RWPE2 (cell line): ENCODE measurements at regions not wholly inside any gene's neighbourhood (a gene's known extent, or its start where the extent isn't known, plus 50 kb on each side); places are given as distances from the start of the nearest gene placed in this dataset.

Experiments used
- ATAC-seq: fragments of 200-7000 bp; cut with Tn5 transposase; 3 replicates; pipeline ENCODE4 v1.9.1; 2021; ENCODE audit warnings: low read depth
- DNase-seq: peaks from one replicate; pipeline ENCODE4 v3.0.0-alpha.2; 2020; ENCODE audit warnings: low spot score
- H3K27ac ChIP-seq: fragments of 450-650 bp; 2 replicates; pipeline ENCODE4 v1.5.1; 2017; ENCODE audit warnings: mild to moderate bottlenecking; ENCODE audit not compliant: poor library complexity, severe bottlenecking
- H3K27me3 ChIP-seq: fragments of 250-450 bp; sonication (Bioruptor Pico); 2 replicates; pipeline ENCODE4 v1.5.1; 2021; ENCODE audit warnings: mild to moderate bottlenecking, moderate library complexity; ENCODE audit not compliant: insufficient read depth, poor library complexity, severe bottlenecking
- H3K36me3 ChIP-seq: fragments of 250-450 bp; sonication (Bioruptor Pico); 2 replicates; pipeline ENCODE4 v1.5.1; 2020; ENCODE audit warnings: low read depth, mild to moderate bottlenecking, moderate library complexity
- H3K4me1 ChIP-seq: fragments of 250-450 bp; sonication (Bioruptor Pico); 2 replicates; pipeline ENCODE4 v1.5.1; 2021; ENCODE audit warnings: mild to moderate bottlenecking, moderate library complexity; ENCODE audit not compliant: insufficient read depth, poor library complexity, severe bottlenecking
- H3K4me3 ChIP-seq: fragments of 250-450 bp; sonication (Bioruptor Pico); 2 replicates; pipeline ENCODE4 v1.5.1; 2021; ENCODE audit warnings: mild to moderate bottlenecking, moderate library complexity; ENCODE audit not compliant: severe bottlenecking
- H3K9me3 ChIP-seq: fragments of 250-450 bp; sonication (Bioruptor Pico); 2 replicates; pipeline ENCODE4 v1.5.1; 2021; ENCODE audit warnings: mild to moderate bottlenecking, moderate library complexity; ENCODE audit not compliant: severe bottlenecking
- TF ChIP-seq, protein P1 (sequence below): fragments of 450-650 bp; IDR thresholded peaks from one replicate; pipeline ENCODE4 v1.5.1; 2017; ENCODE audit warnings: mild to moderate bottlenecking, moderate library complexity; ENCODE audit not compliant: poor library complexity, severe bottlenecking

DNA sequence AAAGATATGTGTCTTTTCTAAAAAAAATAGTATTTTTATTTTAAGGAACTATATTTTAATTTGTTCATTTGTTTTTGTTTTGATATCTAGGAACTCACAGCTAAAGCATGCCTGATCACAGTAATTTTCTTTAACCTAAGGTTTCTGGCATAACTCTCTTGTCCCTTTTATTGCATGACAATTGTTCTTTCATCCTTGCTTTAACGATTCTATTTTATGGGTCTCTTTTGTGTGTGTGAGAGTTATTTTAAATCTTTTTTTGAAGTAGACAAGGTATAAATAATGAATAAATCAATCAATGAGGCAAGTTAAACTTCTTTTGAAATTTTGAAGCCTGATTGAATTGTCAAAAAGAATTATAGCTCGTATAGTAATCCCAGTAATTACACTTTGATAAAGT, 747.8 kb upstream of the GOLIM4 start:
- Histone ChIP-seq H3K4me3 (no peak overlapping the region), H3K9me3 (no peaks in the 10 kb centered on the region), H3K27me3 (peaks cover 9% of the 10 kb centered on the region), H3K4me1 (no peaks in the 10 kb centered on the region), H3K27ac (no peak overlapping the region), H3K36me3 (no peaks in the 10 kb centered on the region)
- no peak for ATAC-seq
- DNase-seq, result no peak
- TF ChIP-seq, protein P1, sequence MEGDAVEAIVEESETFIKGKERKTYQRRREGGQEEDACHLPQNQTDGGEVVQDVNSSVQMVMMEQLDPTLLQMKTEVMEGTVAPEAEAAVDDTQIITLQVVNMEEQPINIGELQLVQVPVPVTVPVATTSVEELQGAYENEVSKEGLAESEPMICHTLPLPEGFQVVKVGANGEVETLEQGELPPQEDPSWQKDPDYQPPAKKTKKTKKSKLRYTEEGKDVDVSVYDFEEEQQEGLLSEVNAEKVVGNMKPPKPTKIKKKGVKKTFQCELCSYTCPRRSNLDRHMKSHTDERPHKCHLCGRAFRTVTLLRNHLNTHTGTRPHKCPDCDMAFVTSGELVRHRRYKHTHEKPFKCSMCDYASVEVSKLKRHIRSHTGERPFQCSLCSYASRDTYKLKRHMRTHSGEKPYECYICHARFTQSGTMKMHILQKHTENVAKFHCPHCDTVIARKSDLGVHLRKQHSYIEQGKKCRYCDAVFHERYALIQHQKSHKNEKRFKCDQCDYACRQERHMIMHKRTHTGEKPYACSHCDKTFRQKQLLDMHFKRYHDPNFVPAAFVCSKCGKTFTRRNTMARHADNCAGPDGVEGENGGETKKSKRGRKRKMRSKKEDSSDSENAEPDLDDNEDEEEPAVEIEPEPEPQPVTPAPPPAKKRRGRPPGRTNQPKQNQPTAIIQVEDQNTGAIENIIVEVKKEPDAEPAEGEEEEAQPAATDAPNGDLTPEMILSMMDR, result no peak

DNA sequence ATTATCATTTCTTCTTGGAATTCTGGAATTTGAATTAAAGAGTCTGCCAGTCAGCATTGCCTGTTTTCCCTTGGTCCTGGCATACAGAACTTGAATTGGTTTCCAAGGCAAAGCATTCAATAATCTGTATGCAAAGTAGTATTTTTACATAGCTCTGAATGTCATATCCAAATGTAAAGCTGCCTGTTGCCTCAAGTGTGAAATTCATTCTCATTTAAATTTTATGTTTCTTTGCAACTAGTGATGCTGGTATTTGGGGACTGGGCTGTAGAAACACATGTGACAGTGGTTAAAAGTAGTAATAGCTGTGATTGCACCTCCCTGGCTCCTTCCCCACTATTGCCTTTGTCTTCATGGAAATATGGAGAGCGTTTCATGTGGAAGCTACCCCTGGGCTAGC, 743.9 kb upstream of the GOLIM4 start:
- H3K27ac ChIP-seq, result no peak overlapping the region
- no peaks in the 10 kb centered on the region for H3K4me1 ChIP-seq
- TF ChIP-seq, protein P1, result no peak
- peaks cover 2% of the 10 kb centered on the region for H3K27me3 ChIP-seq
- DNase-seq (no peak), ATAC-seq (no peak)
- H3K9me3 ChIP-seq, result no peaks in the 10 kb centered on the region
- no peak overlapping the region for H3K4me3 ChIP-seq
- no peaks in the 10 kb centered on the region for H3K36me3 ChIP-seq

DNA sequence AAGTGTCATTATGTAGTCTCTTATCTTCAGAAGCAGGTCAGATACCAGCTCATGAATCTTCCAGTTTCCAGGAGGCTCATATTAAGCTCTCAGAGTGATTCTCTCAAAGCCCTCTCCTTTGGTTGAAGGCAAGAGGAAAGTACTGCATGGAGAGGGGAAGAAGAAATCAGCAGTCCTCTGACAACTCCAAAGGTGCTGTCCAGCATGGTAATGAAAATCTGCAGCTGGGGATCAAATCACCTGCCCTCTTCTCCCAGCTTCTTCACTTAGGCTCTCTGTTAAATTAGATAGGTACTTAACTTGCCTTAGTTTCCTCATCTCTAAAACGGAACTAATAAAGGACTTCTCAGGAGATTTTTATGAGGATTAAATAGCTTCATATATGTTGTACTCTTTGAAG, 738.8 kb upstream of the GOLIM4 start:
- ATAC-seq (no peak), DNase-seq (no peak)
- Histone ChIP-seq H3K27ac (no peak overlapping the region), H3K4me1 (no peaks in the 10 kb centered on the region), H3K4me3 (no peak overlapping the region), H3K27me3 (peaks cover 2% of the 10 kb centered on the region), H3K36me3 (no peaks in the 10 kb centered on the region), H3K9me3 (no peaks in the 10 kb centered on the region)
- TF ChIP-seq, protein P1, result no peak

DNA sequence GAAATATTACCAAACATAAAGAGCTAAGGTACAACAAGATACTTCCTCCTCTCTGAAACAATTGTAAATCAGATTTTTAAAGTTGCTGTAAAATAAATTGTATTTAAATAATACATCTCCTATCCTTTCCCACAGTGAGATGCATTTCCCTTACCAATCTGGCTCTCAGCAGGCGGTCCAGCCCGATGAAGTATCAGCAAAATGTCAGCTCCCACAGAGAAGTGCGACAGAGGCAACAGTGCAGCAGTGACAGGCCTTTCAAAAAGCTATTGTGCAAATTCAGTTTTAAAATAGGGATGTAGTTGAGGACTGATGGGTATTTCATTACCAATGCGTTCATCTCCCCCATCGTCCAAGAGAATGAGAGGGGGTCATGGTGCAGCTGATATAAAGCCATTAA, 733.2 kb upstream of the GOLIM4 start:
- TF ChIP-seq, protein P1, result no peak

DNA sequence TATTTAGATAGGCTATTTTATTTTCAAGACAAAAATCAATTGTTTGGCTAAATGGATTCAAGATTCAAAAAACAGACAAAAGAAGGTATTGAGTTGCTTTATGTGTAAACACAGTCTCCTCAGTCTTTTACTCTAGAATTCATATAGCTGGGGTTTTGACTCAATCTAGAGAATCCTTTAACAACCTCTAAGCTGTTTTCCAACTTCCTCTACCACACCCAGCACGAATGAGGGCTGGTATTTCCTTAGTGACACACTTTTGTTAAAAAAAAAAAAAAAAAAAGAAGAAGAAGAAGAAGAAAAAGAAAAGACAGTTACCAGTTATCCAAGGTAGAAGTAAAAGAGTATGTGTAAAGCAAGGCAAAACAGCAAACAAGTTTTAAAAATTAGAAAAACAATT, 732.8 kb upstream of the GOLIM4 start:
- Histone ChIP-seq H3K27ac (no peak overlapping the region), H3K4me1 (no peaks in the 10 kb centered on the region), H3K27me3 (no peaks in the 10 kb centered on the region), H3K9me3 (no peaks in the 10 kb centered on the region), H3K4me3 (no peak overlapping the region), H3K36me3 (no peaks in the 10 kb centered on the region)
- ATAC-seq (no peak), DNase-seq (no peak)
- TF ChIP-seq, protein P1, result no peak

More for the DNA sequence above, 733.2 kb upstream of the GOLIM4 start:
- ATAC-seq, result no peak
- H3K4me1 ChIP-seq, result no peaks in the 10 kb centered on the region
- no peaks in the 10 kb centered on the region for H3K9me3 ChIP-seq
- H3K27me3 ChIP-seq, result no peaks in the 10 kb centered on the region
- DNase-seq, result no peak
- H3K27ac ChIP-seq, result no peak overlapping the region
- H3K36me3 ChIP-seq, result no peaks in the 10 kb centered on the region
- H3K4me3 ChIP-seq, result no peak overlapping the region
